ENCODE measurements at regions not wholly inside any gene's neighbourhood (a gene's known extent, or its start where the extent isn't known, plus 50 kb on each side); places are given as distances from the start of the nearest gene placed in this dataset.

GRCh38 chr2:66821168-66821567, 386.2 kb downstream of the MEIS1 start:
- in situ Hi-C loops (cut with MboI) (no loop called here), intact Hi-C loops (cut with micrococcal nuclease; ENCODE audit: unreplicated experiment) (no loop called here)
- RAD21 ChIA-PET (ENCODE audit: unreplicated experiment): no interaction called here
- Histone ChIP-seq H3K27ac (ENCODE audit: control insufficient read depth, insufficient read depth) (no peak overlapping the region), H3K9me3 (replicated peaks; ENCODE audit: control insufficient read depth, insufficient read depth, low read length) (no peaks in the 10 kb centered on the region), H3K27me3 (replicated peaks in 1 of 2; ENCODE audit: control insufficient read depth in 2 of 2, insufficient read depth in 2 of 2, low read length in 1 of 2) (no peaks in the 10 kb centered on the region), H3K4me3 (no peak overlapping the region), H3K4me1 (ENCODE audit: control insufficient read depth, insufficient read depth, low read length) (no peaks in the 10 kb centered on the region), H3K9ac (ENCODE audit: control insufficient read depth, insufficient read depth, low read length) (no peak overlapping the region), H3K79me2 (ENCODE audit: control insufficient read depth, insufficient read depth, low read length) (no peaks in the 10 kb centered on the region), H2AFZ (ENCODE audit: control insufficient read depth, low read depth, low read length) (no peak overlapping the region), H4K20me1 (ENCODE audit: control insufficient read depth, insufficient read depth) (no peaks in the 10 kb centered on the region), H3K36me3 (ENCODE audit: control insufficient read depth in 2 of 2, insufficient read depth in 2 of 2, low read length in 1 of 2) (no peaks in the 10 kb centered on the region), H3K4me2 (ENCODE audit: control insufficient read depth, insufficient read depth) (no peak overlapping the region)
- ATAC-seq: no peak
- CTCF ChIA-PET: no interaction called here
- SMC1A ChIA-PET (ENCODE audit: uncharacterized antibody, unreplicated experiment): interaction anchor here (0.7 kb wide), 1 partner anchor 56 kb away, joined by 3 read pairs; no protein-coding TSS in a partner anchor
- no peak for FAIRE-seq
- BruUV-seq (replicated peaks): no TSS peak
- no peak for DNase-seq (ENCODE audit: low read depth, low spot score)
- POLR2A ChIA-PET: no interaction called here
- TF ChIP-seq, protein P1, sequence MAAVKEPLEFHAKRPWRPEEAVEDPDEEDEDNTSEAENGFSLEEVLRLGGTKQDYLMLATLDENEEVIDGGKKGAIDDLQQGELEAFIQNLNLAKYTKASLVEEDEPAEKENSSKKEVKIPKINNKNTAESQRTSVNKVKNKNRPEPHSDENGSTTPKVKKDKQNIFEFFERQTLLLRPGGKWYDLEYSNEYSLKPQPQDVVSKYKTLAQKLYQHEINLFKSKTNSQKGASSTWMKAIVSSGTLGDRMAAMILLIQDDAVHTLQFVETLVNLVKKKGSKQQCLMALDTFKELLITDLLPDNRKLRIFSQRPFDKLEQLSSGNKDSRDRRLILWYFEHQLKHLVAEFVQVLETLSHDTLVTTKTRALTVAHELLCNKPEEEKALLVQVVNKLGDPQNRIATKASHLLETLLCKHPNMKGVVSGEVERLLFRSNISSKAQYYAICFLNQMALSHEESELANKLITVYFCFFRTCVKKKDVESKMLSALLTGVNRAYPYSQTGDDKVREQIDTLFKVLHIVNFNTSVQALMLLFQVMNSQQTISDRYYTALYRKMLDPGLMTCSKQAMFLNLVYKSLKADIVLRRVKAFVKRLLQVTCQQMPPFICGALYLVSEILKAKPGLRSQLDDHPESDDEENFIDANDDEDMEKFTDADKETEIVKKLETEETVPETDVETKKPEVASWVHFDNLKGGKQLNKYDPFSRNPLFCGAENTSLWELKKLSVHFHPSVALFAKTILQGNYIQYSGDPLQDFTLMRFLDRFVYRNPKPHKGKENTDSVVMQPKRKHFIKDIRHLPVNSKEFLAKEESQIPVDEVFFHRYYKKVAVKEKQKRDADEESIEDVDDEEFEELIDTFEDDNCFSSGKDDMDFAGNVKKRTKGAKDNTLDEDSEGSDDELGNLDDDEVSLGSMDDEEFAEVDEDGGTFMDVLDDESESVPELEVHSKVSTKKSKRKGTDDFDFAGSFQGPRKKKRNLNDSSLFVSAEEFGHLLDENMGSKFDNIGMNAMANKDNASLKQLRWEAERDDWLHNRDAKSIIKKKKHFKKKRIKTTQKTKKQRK (IDR thresholded peaks at IDR 0.05; ENCODE audit: low read depth, low read length): no peak
- TF ChIP-seq RUNX3 (IDR thresholded peaks at IDR 0.05; ENCODE audit: low read length) (no peak), CBFB (IDR thresholded peaks at IDR 0.05; ENCODE audit: low read depth) (no peak), EZH2 (IDR thresholded peaks at IDR 0.05; ENCODE audit: borderline replicate concordance, control insufficient read depth, low read depth, low read length) (no peak), BACH1 (IDR thresholded peaks at IDR 0.05; ENCODE audit: borderline replicate concordance) (no peak), NFYA (IDR thresholded peaks at IDR 0.05; ENCODE audit: borderline replicate concordance, low read depth, low read length) (no peak), ESRRA (IDR thresholded peaks at IDR 0.05; ENCODE audit: low read length) (no peak), SIN3A (IDR thresholded peaks at IDR 0.05; ENCODE audit: low read depth, low read length) (no peak), NKRF (conservative IDR thresholded peaks at IDR 0.05) (no peak)
- TF ChIP-seq, protein P2, sequence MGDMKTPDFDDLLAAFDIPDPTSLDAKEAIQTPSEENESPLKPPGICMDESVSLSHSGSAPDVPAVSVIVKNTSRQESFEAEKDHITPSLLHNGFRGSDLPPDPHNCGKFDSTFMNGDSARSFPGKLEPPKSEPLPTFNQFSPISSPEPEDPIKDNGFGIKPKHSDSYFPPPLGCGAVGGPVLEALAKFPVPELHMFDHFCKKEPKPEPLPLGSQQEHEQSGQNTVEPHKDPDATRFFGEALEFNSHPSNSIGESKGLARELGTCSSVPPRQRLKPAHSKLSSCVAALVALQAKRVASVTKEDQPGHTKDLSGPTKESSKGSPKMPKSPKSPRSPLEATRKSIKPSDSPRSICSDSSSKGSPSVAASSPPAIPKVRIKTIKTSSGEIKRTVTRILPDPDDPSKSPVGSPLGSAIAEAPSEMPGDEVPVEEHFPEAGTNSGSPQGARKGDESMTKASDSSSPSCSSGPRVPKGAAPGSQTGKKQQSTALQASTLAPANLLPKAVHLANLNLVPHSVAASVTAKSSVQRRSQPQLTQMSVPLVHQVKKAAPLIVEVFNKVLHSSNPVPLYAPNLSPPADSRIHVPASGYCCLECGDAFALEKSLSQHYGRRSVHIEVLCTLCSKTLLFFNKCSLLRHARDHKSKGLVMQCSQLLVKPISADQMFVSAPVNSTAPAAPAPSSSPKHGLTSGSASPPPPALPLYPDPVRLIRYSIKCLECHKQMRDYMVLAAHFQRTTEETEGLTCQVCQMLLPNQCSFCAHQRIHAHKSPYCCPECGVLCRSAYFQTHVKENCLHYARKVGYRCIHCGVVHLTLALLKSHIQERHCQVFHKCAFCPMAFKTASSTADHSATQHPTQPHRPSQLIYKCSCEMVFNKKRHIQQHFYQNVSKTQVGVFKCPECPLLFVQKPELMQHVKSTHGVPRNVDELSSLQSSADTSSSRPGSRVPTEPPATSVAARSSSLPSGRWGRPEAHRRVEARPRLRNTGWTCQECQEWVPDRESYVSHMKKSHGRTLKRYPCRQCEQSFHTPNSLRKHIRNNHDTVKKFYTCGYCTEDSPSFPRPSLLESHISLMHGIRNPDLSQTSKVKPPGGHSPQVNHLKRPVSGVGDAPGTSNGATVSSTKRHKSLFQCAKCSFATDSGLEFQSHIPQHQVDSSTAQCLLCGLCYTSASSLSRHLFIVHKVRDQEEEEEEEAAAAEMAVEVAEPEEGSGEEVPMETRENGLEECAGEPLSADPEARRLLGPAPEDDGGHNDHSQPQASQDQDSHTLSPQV (IDR thresholded peaks at IDR 0.05): no peak
- TF ChIP-seq, protein P3, sequence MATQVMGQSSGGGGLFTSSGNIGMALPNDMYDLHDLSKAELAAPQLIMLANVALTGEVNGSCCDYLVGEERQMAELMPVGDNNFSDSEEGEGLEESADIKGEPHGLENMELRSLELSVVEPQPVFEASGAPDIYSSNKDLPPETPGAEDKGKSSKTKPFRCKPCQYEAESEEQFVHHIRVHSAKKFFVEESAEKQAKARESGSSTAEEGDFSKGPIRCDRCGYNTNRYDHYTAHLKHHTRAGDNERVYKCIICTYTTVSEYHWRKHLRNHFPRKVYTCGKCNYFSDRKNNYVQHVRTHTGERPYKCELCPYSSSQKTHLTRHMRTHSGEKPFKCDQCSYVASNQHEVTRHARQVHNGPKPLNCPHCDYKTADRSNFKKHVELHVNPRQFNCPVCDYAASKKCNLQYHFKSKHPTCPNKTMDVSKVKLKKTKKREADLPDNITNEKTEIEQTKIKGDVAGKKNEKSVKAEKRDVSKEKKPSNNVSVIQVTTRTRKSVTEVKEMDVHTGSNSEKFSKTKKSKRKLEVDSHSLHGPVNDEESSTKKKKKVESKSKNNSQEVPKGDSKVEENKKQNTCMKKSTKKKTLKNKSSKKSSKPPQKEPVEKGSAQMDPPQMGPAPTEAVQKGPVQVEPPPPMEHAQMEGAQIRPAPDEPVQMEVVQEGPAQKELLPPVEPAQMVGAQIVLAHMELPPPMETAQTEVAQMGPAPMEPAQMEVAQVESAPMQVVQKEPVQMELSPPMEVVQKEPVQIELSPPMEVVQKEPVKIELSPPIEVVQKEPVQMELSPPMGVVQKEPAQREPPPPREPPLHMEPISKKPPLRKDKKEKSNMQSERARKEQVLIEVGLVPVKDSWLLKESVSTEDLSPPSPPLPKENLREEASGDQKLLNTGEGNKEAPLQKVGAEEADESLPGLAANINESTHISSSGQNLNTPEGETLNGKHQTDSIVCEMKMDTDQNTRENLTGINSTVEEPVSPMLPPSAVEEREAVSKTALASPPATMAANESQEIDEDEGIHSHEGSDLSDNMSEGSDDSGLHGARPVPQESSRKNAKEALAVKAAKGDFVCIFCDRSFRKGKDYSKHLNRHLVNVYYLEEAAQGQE (IDR thresholded peaks at IDR 0.05; ENCODE audit: low read depth, low read length): no peak
- 44% methylated on average over 4 of the region's 4 CpGs for WGBS (ENCODE audit: insufficient coverage, insufficient replicate concordance, low lambda C conversion rate, missing lambda C conversion rate)

All from GM12878 (cell line).